HG03565 (cell line): ENCODE measurements at regions not wholly inside any gene's neighbourhood (a gene's known extent, or its start where the extent isn't known, plus 50 kb on each side); places are given as distances from the start of the nearest gene placed in this dataset.
"Not testable (repeated sequence)": the region's sequence is repeated elsewhere in the genome, so short reads cannot be mapped to it uniquely, and the experiment has no call there.

Experiments used
- ATAC-seq: cut with Tn5 transposase; IDR thresholded peaks from one replicate; pipeline ENCODE4 v1.9.1; 2021; ENCODE audit warnings: mild to moderate bottlenecking, moderate library complexity; ENCODE audit not compliant: unreplicated experiment

GRCh38 chr6:126664271-126664670 is 324.4 kb downstream of the CENPW start:
- no peak for ATAC-seq

GRCh38 chr6:126665551-126665950 is 325.6 kb downstream of the CENPW start:
- ATAC-seq, result no peak

- ATAC-seq, result no peak
Observed at GRCh38 chr6:126667071-126667470, 327.2 kb downstream of the CENPW start.

- no peak for ATAC-seq
Observed at GRCh38 chr6:126667728-126668127, 327.8 kb downstream of the CENPW start.

- ATAC-seq, result peak; percentile 76
Observed at GRCh38 chr6:126672649-126673048, 332.7 kb downstream of the CENPW start.

GRCh38 chr6:126673749-126674148 is 333.8 kb downstream of the CENPW start:
- ATAC-seq, result not testable (repeated sequence)

- ATAC-seq, result no peak
Observed at GRCh38 chr6:126682440-126682839, 342.5 kb downstream of the CENPW start.

GRCh38 chr6:126685182-126685581 is 345.3 kb downstream of the CENPW start:
- ATAC-seq, result no peak

GRCh38 chr6:126696921-126697693 is 357.2 kb downstream of the CENPW start:
- ATAC-seq, result no peak

- ATAC-seq, result no peak
Observed at GRCh38 chr6:126698732-126699240, 358.9 kb downstream of the CENPW start.

GRCh38 chr6:126701676-126702560 is 362.0 kb downstream of the CENPW start:
- ATAC-seq, result peak; percentile 59

- no peak for ATAC-seq
Observed at GRCh38 chr6:126716032-126716431, 376.1 kb downstream of the CENPW start.

- no peak for ATAC-seq
Observed at GRCh38 chr6:126716826-126717509, 377.1 kb downstream of the CENPW start.

- peak; percentile 81 for ATAC-seq
Observed at GRCh38 chr6:126718600-126719327, 378.8 kb downstream of the CENPW start.

GRCh38 chr6:126720304-126720703 is 380.4 kb downstream of the CENPW start:
- no peak for ATAC-seq

- no peak for ATAC-seq
Observed at GRCh38 chr6:126721581-126722160, 381.8 kb downstream of the CENPW start.

GRCh38 chr6:126722411-126722810 is 382.5 kb downstream of the CENPW start:
- ATAC-seq, result no peak

GRCh38 chr6:126723541-126724170 is 383.7 kb downstream of the CENPW start:
- ATAC-seq, result no peak

- ATAC-seq, result no peak
Observed at GRCh38 chr6:126724821-126725220, 384.9 kb downstream of the CENPW start.

GRCh38 chr6:126726454-126726853 is 386.5 kb downstream of the CENPW start:
- ATAC-seq, result not testable (repeated sequence)
